NCI-H1417 (cell line): ENCODE measurements at regions not wholly inside any gene's neighbourhood (a gene's known extent, or its start where the extent isn't known, plus 50 kb on each side); places are given as distances from the start of the nearest gene placed in this dataset.

Source experiments
- DNase-seq, 3 experiments: peaks; one replicate each; lab custom pipeline; 2025; lab: John Stamatoyannopoulos, UW

DNA sequence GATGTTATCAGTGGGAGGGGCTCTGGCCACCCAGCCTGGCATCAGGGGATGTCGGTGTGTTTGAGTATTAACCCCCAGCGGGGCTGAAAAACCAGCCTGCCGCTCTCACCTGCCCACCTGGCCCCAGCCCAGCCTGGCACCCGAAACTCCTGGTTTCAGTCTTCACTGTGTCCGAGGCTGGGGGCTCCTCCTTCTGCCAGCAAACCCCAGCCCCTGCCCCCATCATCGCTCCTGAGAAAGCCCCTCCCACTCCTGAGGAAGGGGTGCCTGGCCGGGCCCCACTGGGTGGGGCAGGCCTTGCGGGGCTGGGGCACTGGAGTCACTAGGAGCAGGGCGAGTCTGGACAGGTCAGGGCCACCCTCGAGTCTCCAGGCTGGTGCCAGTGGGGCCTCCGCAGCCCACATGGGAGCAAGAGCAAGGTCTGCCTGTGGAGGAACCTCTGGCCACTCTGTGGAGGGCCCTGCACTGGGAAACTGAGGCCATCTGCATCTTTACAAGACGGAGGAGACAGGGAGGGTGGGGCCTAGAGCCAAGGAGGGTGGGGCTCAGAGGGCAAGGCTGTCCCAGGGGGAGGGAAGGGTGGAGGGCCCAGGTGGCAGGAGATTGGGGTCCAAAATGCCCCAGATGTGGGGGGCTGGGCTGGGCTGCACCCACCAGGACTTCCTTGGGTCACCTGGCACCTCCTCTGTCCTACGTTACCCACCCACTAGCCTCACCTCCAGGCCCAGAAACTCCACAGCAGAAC lies 51.5 kb upstream of the NOTCH1 start:
- DNase-seq: no peak

DNA sequence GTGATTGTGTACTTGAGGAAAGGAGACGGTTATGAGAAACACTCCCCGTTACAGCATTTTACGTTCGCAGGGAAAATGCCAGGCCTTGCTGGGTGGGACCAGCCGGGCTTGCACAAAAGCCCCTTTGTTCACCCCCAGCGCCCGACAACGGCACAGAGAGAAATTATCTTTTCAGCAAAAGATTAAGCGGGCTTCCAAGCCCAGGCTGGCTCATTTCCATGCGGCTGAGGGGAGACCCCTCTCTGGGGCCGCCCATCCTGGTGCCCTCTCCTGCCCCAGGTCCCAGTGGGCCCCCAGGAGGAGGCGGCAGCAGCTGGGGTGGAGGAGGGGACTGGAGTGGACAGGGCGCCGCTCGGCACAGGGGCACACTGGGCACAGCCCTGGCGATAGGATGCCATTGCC lies 50.8 kb upstream of the NOTCH1 start:
- no peak for DNase-seq

DNA sequence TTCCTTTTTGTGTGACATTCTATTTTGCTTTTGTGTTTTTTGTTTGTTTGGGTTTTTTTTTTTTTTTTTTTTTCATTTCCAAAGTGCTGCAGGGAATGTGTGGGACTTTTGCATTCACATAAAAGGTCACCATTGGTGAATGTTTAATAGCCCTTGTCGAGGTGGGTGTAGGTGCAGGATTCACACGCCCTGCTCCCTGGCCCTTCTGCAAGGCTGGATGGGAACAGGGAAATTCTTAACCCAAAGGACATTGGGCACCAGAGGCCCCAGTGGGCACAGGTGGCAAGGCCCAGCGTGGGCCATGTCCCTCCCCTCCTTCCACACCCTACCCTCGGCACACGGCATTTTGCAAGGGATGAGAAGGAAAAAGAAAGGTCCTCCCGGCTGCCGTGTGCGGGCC lies 50.4 kb upstream of the NOTCH1 start:
- DNase-seq: no peak

DNA sequence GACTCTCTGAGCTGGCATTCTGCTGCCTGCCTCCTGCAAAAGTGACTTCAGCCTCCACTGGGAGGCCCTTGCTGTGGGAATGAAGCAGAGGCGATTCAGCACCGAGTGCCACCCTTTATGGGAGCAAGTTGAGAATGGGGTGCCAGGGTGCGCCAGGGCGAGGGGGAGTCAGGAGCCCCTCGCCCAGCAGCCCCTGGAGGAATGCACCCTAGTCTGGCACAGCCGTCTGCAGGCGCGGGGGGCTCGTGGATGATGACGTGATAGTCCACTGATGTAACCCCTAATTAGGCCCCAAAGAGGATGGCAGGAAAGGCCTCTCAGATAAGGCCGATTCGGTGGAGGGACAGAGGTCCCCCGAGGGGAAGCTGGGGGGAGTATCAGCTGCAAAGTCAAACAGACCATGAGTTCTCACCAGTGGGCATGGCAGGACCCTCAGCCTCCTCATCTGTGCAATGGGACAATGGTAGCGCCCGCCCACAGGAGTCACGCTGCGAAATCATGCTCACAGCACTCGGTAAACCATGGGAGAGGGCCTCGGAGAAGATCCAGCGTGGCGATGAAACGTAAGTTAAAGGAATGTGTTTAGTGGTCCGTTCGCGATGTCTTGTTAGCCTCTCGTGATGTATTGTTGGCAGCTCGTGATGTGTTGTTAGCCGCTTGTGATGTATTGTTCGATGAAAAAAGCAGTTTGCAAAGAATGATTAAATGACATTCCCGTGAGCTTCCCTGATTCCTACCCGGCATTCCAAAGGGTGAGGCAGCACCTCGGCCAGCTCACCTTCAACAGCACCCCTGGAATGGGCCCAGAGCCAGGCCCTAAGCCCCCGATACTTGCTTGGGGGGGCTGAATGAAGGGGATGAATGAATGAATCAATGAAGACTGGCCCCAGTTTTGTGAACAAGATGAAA lies 49.7 kb upstream of the NOTCH1 start:
- DNase-seq: no peak
